Epithelial cell of esophagus (primary cell): ENCODE measurements at regions not wholly inside any gene's neighbourhood (a gene's known extent, or its start where the extent isn't known, plus 50 kb on each side); places are given as distances from the start of the nearest gene placed in this dataset.
A peak's percentile ranks its signal among the peaks of the same experiment; 100 is the strongest.
"Not testable (repeated sequence)": the region's sequence is repeated elsewhere in the genome, so short reads cannot be mapped to it uniquely, and the experiment has no call there.

Experiments
- DNase-seq: peaks from one replicate; pipeline ENCODE4 v3.0.0; 2010; ENCODE audit warnings: low read depth
- H3K4me3 ChIP-seq: 2 replicates; pipeline ENCODE4 v1.5.1; 2011; ENCODE audit warnings: mild to moderate bottlenecking, low read length, control low read depth
- TF ChIP-seq, protein P1 (sequence below): IDR thresholded peaks from 2 replicates; pipeline ENCODE4 v1.5.1; 2011; ENCODE audit warnings: low read depth, mild to moderate bottlenecking, low read length, control low read depth, inconsistent platforms; ENCODE audit not compliant: insufficient read depth; ENCODE audit errors: missing control alignments

DNA sequence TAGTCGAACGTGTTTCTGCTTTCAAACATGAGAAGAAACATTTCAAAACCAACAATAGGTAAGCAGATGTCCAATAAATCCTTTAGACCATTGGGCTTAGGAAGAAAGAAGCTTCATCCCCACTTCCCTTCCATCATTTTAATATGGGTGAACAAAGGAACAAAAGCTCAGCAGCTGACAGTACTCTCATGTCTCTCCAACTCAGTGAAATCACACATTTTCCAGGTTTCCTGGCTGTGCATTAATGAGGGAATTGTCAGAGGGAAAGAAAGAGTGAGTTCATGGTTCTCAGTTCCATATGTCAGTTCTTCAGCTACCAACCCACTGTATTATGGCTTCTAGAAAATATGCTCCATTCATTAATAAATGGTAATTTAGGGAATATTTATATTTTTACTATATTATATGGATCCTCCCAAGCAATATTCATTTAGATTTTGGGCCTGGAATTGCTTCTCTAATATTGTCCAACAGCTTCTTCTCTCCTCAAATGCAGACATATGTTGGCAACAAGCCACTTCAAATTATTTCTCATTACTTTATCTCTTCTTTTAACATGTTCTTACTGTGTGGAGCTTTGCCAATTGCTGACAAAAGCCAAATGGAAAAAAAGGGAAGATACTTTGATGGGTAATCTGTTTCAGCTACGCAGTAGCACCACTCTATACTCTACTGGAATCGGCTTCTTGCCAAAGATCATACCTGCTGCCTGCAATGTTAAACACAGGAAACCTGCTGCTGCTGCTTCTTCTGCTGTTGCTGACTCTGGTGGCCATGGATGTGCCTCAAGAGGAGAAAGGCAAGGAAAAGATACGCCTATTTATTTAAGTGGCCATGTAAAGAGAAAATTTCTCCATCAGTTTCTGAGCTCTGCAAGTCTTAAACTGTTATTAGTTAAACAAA is 1757.6 kb downstream of the ARAP2 start:
- TF ChIP-seq, protein P1, sequence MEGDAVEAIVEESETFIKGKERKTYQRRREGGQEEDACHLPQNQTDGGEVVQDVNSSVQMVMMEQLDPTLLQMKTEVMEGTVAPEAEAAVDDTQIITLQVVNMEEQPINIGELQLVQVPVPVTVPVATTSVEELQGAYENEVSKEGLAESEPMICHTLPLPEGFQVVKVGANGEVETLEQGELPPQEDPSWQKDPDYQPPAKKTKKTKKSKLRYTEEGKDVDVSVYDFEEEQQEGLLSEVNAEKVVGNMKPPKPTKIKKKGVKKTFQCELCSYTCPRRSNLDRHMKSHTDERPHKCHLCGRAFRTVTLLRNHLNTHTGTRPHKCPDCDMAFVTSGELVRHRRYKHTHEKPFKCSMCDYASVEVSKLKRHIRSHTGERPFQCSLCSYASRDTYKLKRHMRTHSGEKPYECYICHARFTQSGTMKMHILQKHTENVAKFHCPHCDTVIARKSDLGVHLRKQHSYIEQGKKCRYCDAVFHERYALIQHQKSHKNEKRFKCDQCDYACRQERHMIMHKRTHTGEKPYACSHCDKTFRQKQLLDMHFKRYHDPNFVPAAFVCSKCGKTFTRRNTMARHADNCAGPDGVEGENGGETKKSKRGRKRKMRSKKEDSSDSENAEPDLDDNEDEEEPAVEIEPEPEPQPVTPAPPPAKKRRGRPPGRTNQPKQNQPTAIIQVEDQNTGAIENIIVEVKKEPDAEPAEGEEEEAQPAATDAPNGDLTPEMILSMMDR: no peak
- DNase-seq: no peak
- no peak overlapping the region for H3K4me3 ChIP-seq

DNA sequence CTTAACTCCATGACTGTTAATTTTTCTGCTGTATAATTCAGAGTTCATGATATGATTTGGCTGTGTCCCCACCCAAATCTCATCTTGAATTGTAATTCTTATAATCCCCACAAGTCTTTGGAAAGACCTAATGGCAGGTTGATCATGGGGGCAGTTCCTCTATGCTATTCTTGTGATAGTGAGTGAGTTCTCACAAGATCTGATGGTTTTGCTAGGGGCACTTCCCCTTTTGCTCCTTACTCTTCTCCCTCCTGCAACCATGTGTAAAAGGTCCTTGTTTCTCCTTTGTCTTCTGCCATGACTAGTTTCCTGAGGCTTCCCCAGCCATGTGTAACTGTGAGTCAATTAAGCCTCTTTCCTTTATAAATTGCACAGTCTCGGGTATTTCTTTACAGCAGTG is 1751.9 kb downstream of the ARAP2 start:
- DNase-seq: no peak
- TF ChIP-seq, protein P1: no peak

DNA sequence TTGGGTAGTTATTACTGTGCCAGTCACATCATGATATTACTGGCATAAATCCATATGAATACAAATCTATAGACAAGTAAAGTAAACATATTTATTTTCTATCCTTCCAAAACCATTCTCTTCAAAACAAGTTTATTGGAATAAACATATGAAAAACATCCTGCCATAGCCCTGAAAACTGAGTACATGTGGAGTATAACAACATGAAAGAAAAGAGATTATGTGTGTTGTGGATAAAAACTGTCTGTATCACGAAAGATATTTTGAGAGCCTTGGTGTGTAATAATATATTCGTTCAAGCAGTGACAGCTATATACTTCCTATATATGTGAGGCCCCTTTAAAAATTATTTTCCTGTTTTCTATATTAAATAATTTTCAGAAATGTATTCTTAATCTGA is 1742.2 kb downstream of the ARAP2 start:
- H3K4me3 ChIP-seq: no peak overlapping the region
- DNase-seq: no peak
- TF ChIP-seq, protein P1: no peak

More for the DNA sequence above, 1751.9 kb downstream of the ARAP2 start:
- H3K4me3 ChIP-seq: no peak overlapping the region

- DNase-seq, H3K4me3 ChIP-seq: not testable (repeated sequence)
Observed at GRCh38 chr4:34504731-34505130, 1739.6 kb downstream of the ARAP2 start.

GRCh38 chr4:34506511-34507092 is 1737.7 kb downstream of the ARAP2 start:
- not testable (repeated sequence) for DNase-seq, H3K4me3 ChIP-seq

- no peak for DNase-seq
- TF ChIP-seq, protein P1: no peak
- H3K4me3 ChIP-seq: no peak overlapping the region
Observed at GRCh38 chr4:34512616-34513015, 1731.7 kb downstream of the ARAP2 start.

GRCh38 chr4:34516524-34516923 is 1727.8 kb downstream of the ARAP2 start:
- DNase-seq: no peak
- TF ChIP-seq, protein P1: no peak
- no peak overlapping the region for H3K4me3 ChIP-seq

DNA sequence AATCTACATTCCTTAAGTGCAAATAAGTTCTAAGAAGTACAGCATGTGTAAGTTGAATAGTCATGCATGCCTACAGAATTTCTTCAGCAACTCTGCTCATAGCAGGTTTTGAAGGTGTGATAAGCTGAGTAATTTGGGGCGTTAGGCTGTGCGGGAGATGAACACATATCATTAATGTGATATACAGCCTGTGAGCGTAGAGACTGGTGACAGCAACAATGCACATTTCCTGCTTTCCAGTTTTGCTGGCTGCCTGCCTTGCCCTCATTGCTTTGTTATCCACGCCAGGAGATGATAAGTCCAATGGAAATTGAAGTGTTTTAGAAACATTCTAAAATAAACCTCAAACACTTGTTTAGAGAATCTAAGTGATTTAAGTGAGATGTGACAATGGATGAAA is 1709.4 kb downstream of the ARAP2 start:
- TF ChIP-seq, protein P1: no peak
- DNase-seq: peak; percentile 1

More for the DNA sequence above, 1709.4 kb downstream of the ARAP2 start:
- H3K4me3 ChIP-seq: no peak overlapping the region
